ENCODE measurements at regions not wholly inside any gene's neighbourhood (a gene's known extent, or its start where the extent isn't known, plus 50 kb on each side); places are given as distances from the start of the nearest gene placed in this dataset.

GRCh38 chr9:129352146-129352865 is 174.2 kb upstream of the IER5L start:
- TF ChIP-seq POLR2A (IDR thresholded peaks at IDR 0.05; ENCODE audit: low read length) (no peak), GATA1 (IDR thresholded peaks at IDR 0.05; ENCODE audit: low read depth, low read length) (no peak)

Measured in erythroblast (primary cell).